GM12873 (cell line): ENCODE measurements at regions not wholly inside any gene's neighbourhood (a gene's known extent, or its start where the extent isn't known, plus 50 kb on each side); places are given as distances from the start of the nearest gene placed in this dataset.

ENCODE experiments used
- TF ChIP-seq, protein P1 (sequence below): IDR thresholded peaks from 2 replicates; pipeline ENCODE4 v1.5.1; 2012; ENCODE audit warnings: low read depth, mild to moderate bottlenecking, moderate library complexity, low read length, control low read depth; ENCODE audit not compliant: insufficient read depth; ENCODE audit errors: missing control alignments

DNA sequence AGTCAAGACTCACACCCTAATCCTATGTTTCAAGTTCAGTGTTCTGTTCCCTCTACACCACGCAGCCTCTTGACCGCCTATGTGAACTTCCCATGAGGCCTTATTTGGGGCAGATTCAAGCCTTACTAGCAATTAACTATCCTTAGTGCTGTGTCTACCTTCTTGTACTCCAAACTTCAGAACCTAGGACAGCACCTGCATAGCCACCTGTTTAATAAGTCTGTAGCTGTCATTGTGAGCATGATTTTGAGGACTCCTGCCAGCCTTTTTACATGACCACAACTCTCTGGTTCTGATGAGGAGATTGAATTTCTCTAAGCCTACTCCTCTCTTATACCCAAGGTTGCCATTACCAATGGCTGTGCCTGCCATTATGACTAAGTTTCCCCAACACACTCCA lies 50.8 kb upstream of the PCSK1 start:
- TF ChIP-seq, protein P1, sequence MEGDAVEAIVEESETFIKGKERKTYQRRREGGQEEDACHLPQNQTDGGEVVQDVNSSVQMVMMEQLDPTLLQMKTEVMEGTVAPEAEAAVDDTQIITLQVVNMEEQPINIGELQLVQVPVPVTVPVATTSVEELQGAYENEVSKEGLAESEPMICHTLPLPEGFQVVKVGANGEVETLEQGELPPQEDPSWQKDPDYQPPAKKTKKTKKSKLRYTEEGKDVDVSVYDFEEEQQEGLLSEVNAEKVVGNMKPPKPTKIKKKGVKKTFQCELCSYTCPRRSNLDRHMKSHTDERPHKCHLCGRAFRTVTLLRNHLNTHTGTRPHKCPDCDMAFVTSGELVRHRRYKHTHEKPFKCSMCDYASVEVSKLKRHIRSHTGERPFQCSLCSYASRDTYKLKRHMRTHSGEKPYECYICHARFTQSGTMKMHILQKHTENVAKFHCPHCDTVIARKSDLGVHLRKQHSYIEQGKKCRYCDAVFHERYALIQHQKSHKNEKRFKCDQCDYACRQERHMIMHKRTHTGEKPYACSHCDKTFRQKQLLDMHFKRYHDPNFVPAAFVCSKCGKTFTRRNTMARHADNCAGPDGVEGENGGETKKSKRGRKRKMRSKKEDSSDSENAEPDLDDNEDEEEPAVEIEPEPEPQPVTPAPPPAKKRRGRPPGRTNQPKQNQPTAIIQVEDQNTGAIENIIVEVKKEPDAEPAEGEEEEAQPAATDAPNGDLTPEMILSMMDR: no peak

DNA sequence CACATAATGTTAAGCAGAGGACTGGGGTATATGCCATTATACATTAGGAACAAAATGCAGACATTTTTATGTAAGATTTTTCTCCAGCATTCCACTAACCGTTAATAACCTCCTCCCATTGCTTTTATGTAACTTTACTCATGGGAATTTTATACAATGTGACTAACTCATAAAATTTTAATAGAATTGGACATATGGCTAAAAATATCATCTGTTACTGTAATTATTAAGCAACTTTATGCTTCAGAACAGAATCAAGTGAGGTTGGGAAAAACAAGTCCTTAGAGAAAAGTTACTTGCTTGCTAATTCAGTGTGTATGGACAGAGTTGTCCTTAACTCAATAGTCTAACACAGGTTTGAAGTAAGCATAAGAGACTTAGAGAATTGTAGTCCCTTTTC lies 54.8 kb upstream of the PCSK1 start:
- TF ChIP-seq, protein P1: no peak

DNA sequence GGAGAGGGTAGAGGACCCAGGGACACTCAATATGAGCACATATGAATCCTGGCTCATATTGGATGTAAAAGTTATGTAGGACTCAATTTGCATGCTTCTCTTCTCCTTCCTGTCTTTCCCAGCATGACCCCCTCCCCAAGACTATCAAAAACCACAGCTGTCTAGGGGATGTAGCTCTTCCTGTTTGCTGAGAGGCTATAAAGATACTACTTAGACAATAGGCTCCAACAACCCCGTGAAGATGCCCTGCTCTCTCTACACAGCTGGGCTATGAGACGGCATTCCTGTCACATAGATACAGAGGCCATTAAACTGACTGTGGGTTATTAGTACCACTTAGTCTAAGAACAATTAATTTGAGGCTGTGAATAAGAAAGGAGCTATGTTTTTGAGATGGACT lies 56.5 kb upstream of the PCSK1 start:
- TF ChIP-seq, protein P1: no peak

DNA sequence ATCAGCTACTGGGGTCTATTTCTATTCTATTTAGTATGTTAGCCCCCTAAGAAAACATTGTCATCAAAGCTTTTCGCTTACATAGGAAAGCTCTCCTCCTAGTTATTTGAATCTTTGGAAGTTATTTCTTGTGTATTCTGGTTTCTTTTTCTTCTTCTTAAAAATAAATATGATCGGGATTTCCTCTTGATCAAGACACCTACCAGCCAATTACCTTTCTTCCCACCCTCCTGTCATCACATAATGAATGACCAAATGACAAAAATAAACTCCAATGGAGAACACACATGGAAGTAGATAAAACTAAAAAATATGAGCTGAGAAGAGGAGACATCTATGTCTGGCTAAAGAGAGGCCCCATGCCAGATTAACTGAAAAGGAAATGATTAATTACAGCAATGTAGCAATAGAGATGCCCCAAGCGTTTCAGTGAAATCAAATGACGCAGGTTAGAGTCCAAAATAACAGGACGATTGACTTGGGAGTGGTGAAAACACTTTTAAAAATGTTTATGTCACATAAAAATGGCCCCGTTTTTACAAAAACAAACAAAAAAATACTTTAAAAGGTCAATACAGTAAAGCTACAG lies 59.5 kb upstream of the PCSK1 start:
- TF ChIP-seq, protein P1: no peak

DNA sequence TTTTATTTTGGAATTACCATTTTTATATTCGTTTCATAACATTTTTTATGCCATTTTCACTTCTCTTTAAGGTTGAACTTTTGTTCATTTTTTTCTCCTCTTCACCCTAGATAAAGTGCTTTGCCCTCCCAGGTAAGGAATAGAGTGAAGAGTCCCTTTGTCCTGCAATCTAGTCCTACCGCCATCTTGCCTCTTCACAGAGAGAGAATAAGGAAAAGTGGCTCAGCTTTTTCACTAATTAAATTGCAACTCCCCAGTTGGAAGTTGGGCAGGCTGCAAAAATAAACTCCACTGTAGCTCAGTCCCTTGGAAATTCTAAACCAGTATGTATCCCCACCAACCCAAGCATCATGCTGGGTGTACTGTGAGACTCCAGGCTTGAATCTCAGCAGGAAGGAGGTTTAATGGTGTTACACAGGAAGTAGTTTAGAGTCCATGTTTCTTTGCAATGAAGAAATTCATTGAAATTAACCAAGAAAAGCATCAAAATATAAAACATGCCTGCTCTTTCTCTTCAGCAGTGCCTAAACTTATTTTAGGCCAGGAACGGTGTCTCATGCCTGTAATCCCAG lies 60.3 kb upstream of the PCSK1 start:
- TF ChIP-seq, protein P1: no peak

DNA sequence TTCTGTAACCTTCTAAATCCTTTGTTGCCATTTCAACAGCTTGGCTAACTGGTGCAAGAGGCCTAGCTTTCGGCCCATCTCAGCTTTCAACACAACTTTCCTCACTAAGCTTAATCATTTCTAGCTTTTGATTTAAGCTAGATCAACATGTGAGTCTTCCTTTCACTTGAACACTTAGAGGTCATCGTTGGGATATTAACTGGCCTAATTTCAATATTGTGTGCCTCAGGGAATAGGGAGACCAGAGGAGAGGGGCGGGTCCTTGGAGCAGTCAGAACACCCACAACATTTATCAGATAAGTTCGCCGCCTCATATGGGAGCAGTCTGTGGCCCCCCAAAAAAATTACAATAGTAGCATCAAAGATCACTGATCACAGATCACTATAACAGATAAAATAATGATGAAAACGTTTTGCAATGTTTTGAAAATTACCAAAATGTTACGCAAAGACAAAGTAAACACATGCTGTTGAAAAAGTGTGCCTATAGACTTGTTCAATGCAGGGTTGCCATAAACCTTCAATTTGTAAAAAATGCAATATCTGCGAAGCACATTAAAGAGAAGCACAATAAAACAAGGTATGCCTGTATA lies 66.8 kb upstream of the PCSK1 start:
- TF ChIP-seq, protein P1: no peak

DNA sequence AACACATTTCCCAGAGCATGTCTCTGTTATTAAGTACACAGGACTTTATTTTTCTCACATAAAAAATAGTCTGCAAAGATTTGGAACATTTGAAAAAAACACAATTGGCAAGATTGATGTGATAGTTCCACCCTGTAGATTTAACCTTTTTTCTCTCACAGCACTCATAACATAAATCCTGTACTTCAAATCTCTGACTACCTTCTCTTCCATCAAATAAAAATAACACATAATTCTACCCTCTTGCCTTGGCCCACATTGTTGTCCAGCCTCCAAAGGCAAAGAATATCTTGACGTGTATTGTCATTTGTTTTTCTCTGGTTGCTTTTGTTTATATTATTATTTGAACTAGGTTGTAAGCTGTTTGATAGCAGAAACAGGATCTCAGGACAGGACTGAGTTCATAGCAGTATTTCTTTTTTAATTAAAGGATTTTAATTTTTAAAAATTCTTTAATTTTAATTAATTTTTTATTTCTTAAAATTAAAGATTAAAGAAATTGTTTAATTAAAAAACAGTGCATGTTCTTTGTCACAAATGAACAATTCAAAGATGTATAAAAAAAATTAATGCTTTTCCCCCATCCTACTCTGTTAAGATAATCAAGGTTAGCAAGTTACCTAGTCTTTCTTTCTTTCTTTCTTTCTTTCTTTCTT lies 69.1 kb upstream of the PCSK1 start:
- TF ChIP-seq, protein P1: no peak
